Mesenteric fat pad (tissue), 1 donor: ENCODE measurements at regions not wholly inside any gene's neighbourhood (a gene's known extent, or its start where the extent isn't known, plus 50 kb on each side); places are given as distances from the start of the nearest gene placed in this dataset.
"Not testable (repeated sequence)": the region's sequence is repeated elsewhere in the genome, so short reads cannot be mapped to it uniquely, and the experiment has no call there.

ENCODE experiments used
- DNase-seq: peaks from one replicate; pipeline ENCODE4 v3.0.0-alpha.2; 2020; ENCODE audit warnings: low spot score
- donor health status: DM: yes; HTN: yes; CAD: no.

- DNase-seq: no peak
Observed at GRCh38 chr7:25732766-25733217, 419.2 kb upstream of the NFE2L3 start.

GRCh38 chr7:25735674-25736242 lies 416.2 kb upstream of the NFE2L3 start:
- DNase-seq: no peak

GRCh38 chr7:25738528-25738927 lies 413.5 kb upstream of the NFE2L3 start:
- DNase-seq: no peak

GRCh38 chr7:25739143-25739542 lies 412.9 kb upstream of the NFE2L3 start:
- DNase-seq: no peak

- DNase-seq: no peak
Observed at GRCh38 chr7:25742316-25742715, 409.7 kb upstream of the NFE2L3 start.

- DNase-seq: not testable (repeated sequence)
Observed at GRCh38 chr7:25743670-25744451, 408.1 kb upstream of the NFE2L3 start.

- no peak for DNase-seq
Observed at GRCh38 chr7:25750744-25751508, 401.1 kb upstream of the NFE2L3 start.

- DNase-seq: no peak
Observed at GRCh38 chr7:25752154-25752553, 399.8 kb upstream of the NFE2L3 start.

GRCh38 chr7:25752967-25753791 lies 398.8 kb upstream of the NFE2L3 start:
- DNase-seq: no peak

- no peak for DNase-seq
Observed at GRCh38 chr7:25753837-25754236, 398.2 kb upstream of the NFE2L3 start.

GRCh38 chr7:25754333-25754732 lies 397.7 kb upstream of the NFE2L3 start:
- DNase-seq: no peak

GRCh38 chr7:25754751-25755150 lies 397.2 kb upstream of the NFE2L3 start:
- no peak for DNase-seq

- DNase-seq: no peak
Observed at GRCh38 chr7:25756601-25757000, 395.4 kb upstream of the NFE2L3 start.

- no peak for DNase-seq
Observed at GRCh38 chr7:25758559-25758958, 393.4 kb upstream of the NFE2L3 start.

- DNase-seq: no peak
Observed at GRCh38 chr7:25759286-25759685, 392.7 kb upstream of the NFE2L3 start.

- no peak for DNase-seq
Observed at GRCh38 chr7:25759748-25760147, 392.2 kb upstream of the NFE2L3 start.

- no peak for DNase-seq
Observed at GRCh38 chr7:25762511-25763462, 389.2 kb upstream of the NFE2L3 start.

- DNase-seq: no peak
Observed at GRCh38 chr7:25763463-25763860, 388.5 kb upstream of the NFE2L3 start.

- no peak for DNase-seq
Observed at GRCh38 chr7:25765110-25765655, 386.8 kb upstream of the NFE2L3 start.

- DNase-seq: no peak
Observed at GRCh38 chr7:25770235-25770634, 381.8 kb upstream of the NFE2L3 start.
